NCI-H82 treated with DMSO at 0.1 percent for 48 hours (cell line): ENCODE measurements at regions not wholly inside any gene's neighbourhood (a gene's known extent, or its start where the extent isn't known, plus 50 kb on each side); places are given as distances from the start of the nearest gene placed in this dataset.
"Not testable (repeated sequence)": the region's sequence is repeated elsewhere in the genome, so short reads cannot be mapped to it uniquely, and the experiment has no call there.

ENCODE experiments used
- DNase-seq: peaks from one replicate; lab custom pipeline; 2025; ENCODE audit not compliant: unreplicated experiment; lab: John Stamatoyannopoulos, UW

GRCh38 chr10:53230651-53231050 lies 458.1 kb upstream of the MBL2 start:
- no peak for DNase-seq

GRCh38 chr10:53223851-53224250 lies 451.3 kb upstream of the MBL2 start:
- no peak for DNase-seq

GRCh38 chr10:53222806-53223205 lies 450.2 kb upstream of the MBL2 start:
- DNase-seq: no peak

GRCh38 chr10:53209944-53210611 lies 437.5 kb upstream of the MBL2 start:
- DNase-seq: peak; percentile 1

- no peak for DNase-seq
Measured at GRCh38 chr10:53183733-53184132, 411.1 kb upstream of the MBL2 start.

- DNase-seq: no peak
Measured at GRCh38 chr10:53177468-53177867, 404.9 kb upstream of the MBL2 start.

GRCh38 chr10:53166325-53166724 lies 393.7 kb upstream of the MBL2 start:
- no peak for DNase-seq

- no peak for DNase-seq
Measured at GRCh38 chr10:53162856-53163255, 390.3 kb upstream of the MBL2 start.

- no peak for DNase-seq
Measured at GRCh38 chr10:53161231-53161630, 388.6 kb upstream of the MBL2 start.

- DNase-seq: not testable (repeated sequence)
Measured at GRCh38 chr10:53155674-53156073, 383.1 kb upstream of the MBL2 start.

- DNase-seq: no peak
Measured at GRCh38 chr10:53153831-53154230, 381.2 kb upstream of the MBL2 start.

GRCh38 chr10:53140506-53140905 lies 367.9 kb upstream of the MBL2 start:
- no peak for DNase-seq

GRCh38 chr10:53135897-53136253 lies 363.3 kb upstream of the MBL2 start:
- no peak for DNase-seq

- DNase-seq: no peak
Measured at GRCh38 chr10:53135213-53135896, 362.8 kb upstream of the MBL2 start.

GRCh38 chr10:53134050-53134449 lies 361.5 kb upstream of the MBL2 start:
- DNase-seq: no peak

- no peak for DNase-seq
Measured at GRCh38 chr10:53130337-53130736, 357.8 kb upstream of the MBL2 start.

GRCh38 chr10:53127686-53128085 lies 355.1 kb upstream of the MBL2 start:
- DNase-seq: no peak

- DNase-seq: no peak
Measured at GRCh38 chr10:53123311-53123710, 350.7 kb upstream of the MBL2 start.

- DNase-seq: no peak
Measured at GRCh38 chr10:53122281-53122680, 349.7 kb upstream of the MBL2 start.

- no peak for DNase-seq
Measured at GRCh38 chr10:53115660-53116059, 343.1 kb upstream of the MBL2 start.

GRCh38 chr10:53111529-53111928 lies 338.9 kb upstream of the MBL2 start:
- DNase-seq: no peak

- DNase-seq: no peak
Measured at GRCh38 chr10:53109320-53109719, 336.7 kb upstream of the MBL2 start.
